ENCODE measurements at regions not wholly inside any gene's neighbourhood (a gene's known extent, or its start where the extent isn't known, plus 50 kb on each side); places are given as distances from the start of the nearest gene placed in this dataset.

DNA sequence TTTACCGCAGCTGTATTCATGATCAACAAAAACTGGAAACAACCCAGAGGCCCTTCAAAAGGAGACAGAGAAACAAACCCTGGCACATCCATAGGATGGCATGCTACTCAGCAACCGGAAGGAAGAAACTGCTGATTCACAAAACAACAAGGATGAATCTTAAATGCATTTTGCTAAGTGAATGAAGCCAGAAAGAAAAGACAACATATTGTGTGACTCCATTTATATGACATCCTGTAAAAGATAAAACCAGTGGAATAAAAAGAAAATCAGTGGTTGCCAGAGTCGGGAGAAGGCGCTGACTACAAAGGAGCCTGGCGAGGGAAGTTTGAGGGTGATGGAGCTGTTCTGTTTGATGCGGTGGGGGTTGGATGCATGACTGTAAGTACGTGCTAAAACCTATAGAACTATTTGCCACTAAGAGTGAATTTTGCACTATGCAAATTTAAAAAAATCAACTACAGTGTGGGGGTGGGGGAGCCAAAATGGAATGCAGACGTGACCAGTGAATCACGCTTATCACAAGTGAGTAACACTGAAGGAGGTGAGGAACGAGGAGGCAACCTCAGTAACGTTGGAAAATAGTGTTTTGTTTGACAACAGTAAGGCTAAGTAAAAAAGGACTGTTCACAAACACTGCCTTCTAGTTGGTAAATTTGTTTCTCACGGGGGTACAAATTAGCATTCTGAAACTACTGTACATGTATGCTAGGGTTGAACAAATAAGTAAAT, 108.9 kb downstream of the INHBB start:
- TF ChIP-seq, protein P1, sequence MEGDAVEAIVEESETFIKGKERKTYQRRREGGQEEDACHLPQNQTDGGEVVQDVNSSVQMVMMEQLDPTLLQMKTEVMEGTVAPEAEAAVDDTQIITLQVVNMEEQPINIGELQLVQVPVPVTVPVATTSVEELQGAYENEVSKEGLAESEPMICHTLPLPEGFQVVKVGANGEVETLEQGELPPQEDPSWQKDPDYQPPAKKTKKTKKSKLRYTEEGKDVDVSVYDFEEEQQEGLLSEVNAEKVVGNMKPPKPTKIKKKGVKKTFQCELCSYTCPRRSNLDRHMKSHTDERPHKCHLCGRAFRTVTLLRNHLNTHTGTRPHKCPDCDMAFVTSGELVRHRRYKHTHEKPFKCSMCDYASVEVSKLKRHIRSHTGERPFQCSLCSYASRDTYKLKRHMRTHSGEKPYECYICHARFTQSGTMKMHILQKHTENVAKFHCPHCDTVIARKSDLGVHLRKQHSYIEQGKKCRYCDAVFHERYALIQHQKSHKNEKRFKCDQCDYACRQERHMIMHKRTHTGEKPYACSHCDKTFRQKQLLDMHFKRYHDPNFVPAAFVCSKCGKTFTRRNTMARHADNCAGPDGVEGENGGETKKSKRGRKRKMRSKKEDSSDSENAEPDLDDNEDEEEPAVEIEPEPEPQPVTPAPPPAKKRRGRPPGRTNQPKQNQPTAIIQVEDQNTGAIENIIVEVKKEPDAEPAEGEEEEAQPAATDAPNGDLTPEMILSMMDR (IDR thresholded peaks at IDR 0.05; ENCODE audit: low read depth, low read length, missing control alignments), result no peak
- no peak for DNase-seq (ENCODE audit: low read depth)
- H3K4me3 ChIP-seq (ENCODE audit: low read depth, low read length), result no peak overlapping the region

DNA sequence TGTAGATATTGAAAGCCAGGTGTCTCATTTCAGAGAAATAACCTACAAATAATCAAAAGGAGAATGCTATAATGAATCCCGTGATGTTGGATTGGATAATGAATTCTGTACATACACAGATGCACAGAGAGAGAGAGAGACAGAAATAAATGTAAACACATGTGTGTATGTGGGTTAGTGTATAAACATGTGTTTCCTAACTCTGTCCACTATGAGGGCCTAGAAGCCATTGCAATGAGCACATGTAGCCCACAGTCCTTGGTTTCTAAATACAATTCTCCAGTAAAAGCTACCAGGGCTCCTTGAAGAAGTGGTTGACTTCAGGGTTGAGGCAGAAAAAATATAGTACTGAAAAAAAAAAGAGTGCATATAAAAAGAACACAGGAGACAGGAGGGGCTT, 109.5 kb downstream of the INHBB start:
- DNase-seq (ENCODE audit: low read depth), result no peak
- H3K4me3 ChIP-seq (ENCODE audit: low read depth, low read length), result no peak overlapping the region
- TF ChIP-seq, protein P1 (IDR thresholded peaks at IDR 0.05; ENCODE audit: low read depth, low read length, missing control alignments), result no peak

DNA sequence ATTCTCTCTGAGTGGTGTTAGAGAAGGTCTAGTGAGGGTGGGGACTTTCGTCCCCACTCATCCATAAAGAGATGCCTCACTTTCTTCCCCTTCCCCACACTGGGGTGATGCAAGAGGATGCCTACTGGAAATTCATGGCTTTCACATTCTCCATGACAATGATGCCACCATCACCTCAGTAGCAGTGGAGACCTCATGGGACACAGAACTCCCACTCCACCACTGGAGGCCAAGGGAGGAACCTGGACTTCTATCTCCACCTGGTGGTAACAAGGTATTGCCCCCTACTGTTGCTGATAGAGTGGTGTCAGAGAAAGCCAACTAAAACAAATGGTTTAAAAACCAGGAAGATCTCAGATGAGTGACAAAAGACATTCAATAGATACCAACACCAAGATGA, 110.9 kb downstream of the INHBB start:
- no peak overlapping the region for H3K4me3 ChIP-seq (ENCODE audit: low read depth, low read length)
- TF ChIP-seq, protein P1 (IDR thresholded peaks at IDR 0.05; ENCODE audit: low read depth, low read length, missing control alignments), result peak; percentile 13
- no peak for DNase-seq (ENCODE audit: low read depth)

DNA sequence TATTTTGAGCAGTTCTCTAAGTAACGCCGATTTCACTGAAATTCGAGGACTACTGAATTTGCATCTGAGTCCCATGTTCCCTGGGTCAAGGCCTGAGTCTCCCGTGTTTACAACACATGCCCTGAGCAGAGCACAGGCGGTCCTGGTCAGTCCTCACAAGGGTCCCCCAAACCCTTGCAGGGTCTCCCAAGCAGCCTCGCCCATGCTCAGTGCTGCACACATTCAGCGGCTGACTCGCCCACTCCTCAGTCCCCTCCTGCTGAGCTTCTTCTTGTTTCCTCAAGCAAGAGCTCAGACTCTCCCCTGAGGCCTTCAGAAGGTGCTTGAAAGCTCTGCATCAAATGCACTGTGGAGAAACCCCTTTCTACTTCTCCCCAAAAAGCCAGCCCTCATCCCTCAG, 114.6 kb downstream of the INHBB start:
- no peak overlapping the region for H3K4me3 ChIP-seq (ENCODE audit: low read depth, low read length)
- TF ChIP-seq, protein P1 (IDR thresholded peaks at IDR 0.05; ENCODE audit: low read depth, low read length, missing control alignments), result no peak
- DNase-seq (ENCODE audit: low read depth), result no peak

DNA sequence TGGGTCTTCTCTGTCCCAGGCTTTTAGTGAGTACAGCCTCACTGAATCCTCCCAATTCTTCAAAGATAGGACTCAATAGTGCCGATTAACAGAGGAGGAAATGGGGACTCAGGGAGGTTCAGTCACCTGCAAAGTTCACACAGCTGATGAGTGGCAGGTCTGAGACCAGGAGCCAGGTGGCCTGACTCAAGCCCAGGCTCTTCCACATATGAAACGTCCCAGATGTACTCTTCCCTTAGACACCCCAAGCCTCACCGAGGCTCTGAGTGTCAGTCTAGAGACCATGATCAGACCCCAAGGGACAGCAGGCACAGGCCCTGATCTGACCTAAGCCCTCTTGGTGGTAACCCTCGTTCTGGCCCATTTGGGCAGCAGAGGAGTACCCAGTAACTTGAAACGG, 115.2 kb downstream of the INHBB start:
- TF ChIP-seq, protein P1 (IDR thresholded peaks at IDR 0.05; ENCODE audit: low read depth, low read length, missing control alignments), result no peak
- no peak overlapping the region for H3K4me3 ChIP-seq (ENCODE audit: low read depth, low read length)
- DNase-seq (ENCODE audit: low read depth), result no peak

DNA sequence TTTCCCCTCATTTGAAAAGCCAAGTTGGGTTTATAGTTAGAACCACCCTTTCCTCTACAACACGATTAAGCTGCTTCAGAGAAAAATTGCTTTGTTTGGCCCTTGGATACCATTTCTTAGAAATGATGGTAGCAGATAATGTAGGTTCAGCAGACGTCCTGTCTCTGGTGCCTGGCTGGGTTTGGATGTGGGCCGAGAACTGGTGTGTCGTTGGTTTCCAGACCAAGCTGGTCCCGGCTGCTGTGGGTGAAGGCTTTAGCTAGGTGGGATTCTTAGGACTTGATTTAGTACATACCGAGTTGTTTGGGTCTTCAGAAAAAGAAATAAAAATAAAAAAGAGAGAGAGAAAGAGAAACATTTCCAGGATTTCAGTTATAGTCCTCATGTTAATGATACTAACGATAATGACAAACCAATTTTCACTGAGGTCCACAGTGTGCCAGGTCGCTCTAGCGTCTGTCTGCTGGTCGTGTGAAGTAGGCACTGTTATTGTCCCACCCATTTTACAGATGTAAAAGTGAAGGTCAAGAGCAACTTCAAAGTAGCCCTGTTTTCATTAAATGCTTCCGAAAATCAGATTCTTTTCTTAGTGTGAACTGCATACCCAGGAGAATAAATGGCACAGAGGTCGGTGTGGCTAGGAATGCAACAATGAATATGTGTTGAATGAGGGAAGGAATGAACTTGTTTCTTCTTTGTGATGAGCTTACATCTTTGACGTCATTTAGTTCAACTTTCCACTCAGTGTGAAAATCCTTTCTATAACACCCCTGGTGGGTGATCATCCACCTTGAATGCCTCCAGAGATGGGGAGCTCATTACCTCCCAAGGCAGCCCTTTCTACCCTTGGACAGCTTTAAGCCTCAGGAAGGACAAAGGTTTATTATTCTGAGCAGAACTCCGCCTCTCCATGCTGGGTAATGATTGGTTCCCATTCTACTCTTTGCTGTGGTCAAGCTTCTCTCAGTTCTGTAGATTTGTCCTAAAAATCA, 115.9 kb downstream of the INHBB start:
- TF ChIP-seq, protein P1 (IDR thresholded peaks at IDR 0.05; ENCODE audit: low read depth, low read length, missing control alignments), result no peak
- no peak for DNase-seq (ENCODE audit: low read depth)
- no peak overlapping the region for H3K4me3 ChIP-seq (ENCODE audit: low read depth, low read length)

Data from GM12864 (cell line).